Loucy (cell line): ENCODE measurements at regions not wholly inside any gene's neighbourhood (a gene's known extent, or its start where the extent isn't known, plus 50 kb on each side); places are given as distances from the start of the nearest gene placed in this dataset.

Source experiments
- H2AFZ ChIP-seq: fragments of 200-600 bp; sonication (generic); 2 replicates; pipeline ENCODE4 v1.6.0; 2016; ENCODE audit warnings: antibody characterized with exemption, mild to moderate bottlenecking, low read length, moderate library complexity
- H3F3A ChIP-seq: fragments of 200-600 bp; 2 replicates; pipeline ENCODE4 v1.6.0; 2016; ENCODE audit warnings: antibody characterized with exemption, low read depth, mild to moderate bottlenecking
- H3K27me3 ChIP-seq: fragments of 200-600 bp; sonication (generic); 2 replicates; pipeline ENCODE4 v1.6.1; 2014; ENCODE audit warnings: low read length, mild to moderate bottlenecking; ENCODE audit not compliant: insufficient read depth, poor library complexity, severe bottlenecking
- H3K36me3 ChIP-seq: fragments of 200-600 bp; sonication (generic); 2 replicates; pipeline ENCODE4 v1.6.1; 2016; ENCODE audit warnings: low read length; ENCODE audit not compliant: insufficient read depth
- H3K4me1 ChIP-seq: fragments of 200-600 bp; sonication (generic); 2 replicates; pipeline ENCODE4 v1.5.1; 2014; ENCODE audit warnings: low read length, mild to moderate bottlenecking; ENCODE audit not compliant: insufficient read depth, poor library complexity, severe bottlenecking
- H3K4me2 ChIP-seq: fragments of 200-600 bp; sonication (generic); 2 replicates; pipeline ENCODE4 v1.6.0; 2014; ENCODE audit warnings: antibody characterized with exemption, low read length, low read depth, mild to moderate bottlenecking; ENCODE audit not compliant: poor library complexity, severe bottlenecking
- H3K4me3 ChIP-seq: fragments of 200-600 bp; sonication (generic); 2 replicates; pipeline ENCODE4 v1.5.1; 2014; ENCODE audit warnings: low read length, mild to moderate bottlenecking, mixed read lengths; ENCODE audit not compliant: poor library complexity, severe bottlenecking
- H3K79me2 ChIP-seq: fragments of 200-600 bp; sonication (generic); 2 replicates; pipeline ENCODE4 v1.6.1; 2014; ENCODE audit warnings: low read length; ENCODE audit not compliant: insufficient read depth
- H3K9ac ChIP-seq: fragments of 200-600 bp; sonication (generic); 2 replicates; pipeline ENCODE4 v1.6.0; 2014; ENCODE audit warnings: mild to moderate bottlenecking, low read depth, low read length, moderate library complexity; ENCODE audit not compliant: poor library complexity, severe bottlenecking
- H3K9me2 ChIP-seq: fragments of 200-600 bp; sonication (generic); replicated peaks from 2 replicates; pipeline ENCODE4 v1.6.1; 2016; ENCODE audit warnings: low read depth, low read length, mixed read lengths
- H3K9me3 ChIP-seq: fragments of 200-600 bp; sonication (generic); 2 replicates; pipeline ENCODE4 v1.6.1; 2014; ENCODE audit warnings: mild to moderate bottlenecking, antibody characterized with exemption, low read length, low read depth; ENCODE audit not compliant: insufficient read depth
- H4K20me1 ChIP-seq: fragments of 200-600 bp; sonication (generic); 2 replicates; pipeline ENCODE4 v1.6.0; 2014; ENCODE audit warnings: antibody characterized with exemption, low read length, mild to moderate bottlenecking; ENCODE audit not compliant: insufficient read depth, poor library complexity, severe bottlenecking
- CTCF ChIP-seq: fragments of 200-600 bp; sonication (generic); conservative IDR thresholded peaks from 2 replicates; pipeline ENCODE4 v1.5.1; 2014; ENCODE audit warnings: mild to moderate bottlenecking, antibody characterized with exemption, low read length
- EZH2phosphoT487 ChIP-seq: fragments of 200-600 bp; IDR thresholded peaks from 2 replicates; pipeline ENCODE4 v1.6.1; 2018; ENCODE audit warnings: antibody characterized with exemption, mild to moderate bottlenecking, moderate library complexity, borderline replicate concordance

- no peaks in the 10 kb centered on the region for H3K36me3 ChIP-seq
- H2AFZ ChIP-seq = no peak overlapping the region
- no peak overlapping the region for H3K4me2 ChIP-seq
- no peaks in the 10 kb centered on the region for H4K20me1 ChIP-seq
- H3K79me2 ChIP-seq = no peaks in the 10 kb centered on the region
- H3K9ac ChIP-seq = no peak overlapping the region
- no peaks in the 10 kb centered on the region for H3F3A ChIP-seq
- H3K9me3 ChIP-seq = no peaks in the 10 kb centered on the region
- no peak overlapping the region for H3K4me3 ChIP-seq
- no peaks in the 10 kb centered on the region for H3K27me3 ChIP-seq
- TF ChIP-seq EZH2phosphoT487 (no peak), CTCF (no peak)
- H3K9me2 ChIP-seq = no peaks in the 10 kb centered on the region
- H3K4me1 ChIP-seq = no peaks in the 10 kb centered on the region
Observed at GRCh38 chr6:78427386-78427785, 440.0 kb upstream of the IRAK1BP1 start.

GRCh38 chr6:78430521-78430920 lies 436.8 kb upstream of the IRAK1BP1 start:
- Histone ChIP-seq H3K9me2 (no peaks in the 10 kb centered on the region), H2AFZ (no peak overlapping the region), H3F3A (no peaks in the 10 kb centered on the region), H3K27me3 (no peaks in the 10 kb centered on the region), H3K4me1 (no peaks in the 10 kb centered on the region), H3K4me3 (no peak overlapping the region), H4K20me1 (no peaks in the 10 kb centered on the region), H3K79me2 (no peaks in the 10 kb centered on the region), H3K9me3 (no peaks in the 10 kb centered on the region), H3K9ac (no peak overlapping the region), H3K36me3 (no peaks in the 10 kb centered on the region), H3K4me2 (no peak overlapping the region)
- TF ChIP-seq EZH2phosphoT487 (no peak), CTCF (no peak)

- Histone ChIP-seq H3K36me3 (no peaks in the 10 kb centered on the region), H2AFZ (no peak overlapping the region), H3K9ac (no peak overlapping the region), H3K27me3 (no peaks in the 10 kb centered on the region), H3K4me1 (no peaks in the 10 kb centered on the region), H3K4me2 (no peak overlapping the region), H3K79me2 (no peaks in the 10 kb centered on the region), H3F3A (no peaks in the 10 kb centered on the region), H3K4me3 (no peak overlapping the region), H4K20me1 (no peaks in the 10 kb centered on the region), H3K9me2 (no peaks in the 10 kb centered on the region), H3K9me3 (no peaks in the 10 kb centered on the region)
- no peak for TF ChIP-seq EZH2phosphoT487
- no peak for TF ChIP-seq CTCF
Observed at GRCh38 chr6:78435671-78436070, 431.7 kb upstream of the IRAK1BP1 start.
